HL-60 (cell line): ENCODE measurements at regions not wholly inside any gene's neighbourhood (a gene's known extent, or its start where the extent isn't known, plus 50 kb on each side); places are given as distances from the start of the nearest gene placed in this dataset.

Experiments
- POLR2AphosphoS5 ChIP-seq: IDR thresholded peaks from 2 replicates; pipeline ENCODE4 v1.6.1; 2012; ENCODE audit warnings: low read depth
- TF ChIP-seq, protein P1 (sequence below): IDR thresholded peaks from one replicate; pipeline ENCODE4 v1.5.1; 2011; ENCODE audit warnings: low read length, control low read depth, inconsistent platforms; ENCODE audit not compliant: insufficient read depth
- TF ChIP-seq, protein P2 (sequence below): IDR thresholded peaks from 2 replicates; pipeline ENCODE4 v1.6.1; 2012; ENCODE audit warnings: low read depth; ENCODE audit not compliant: insufficient replicate concordance

DNA sequence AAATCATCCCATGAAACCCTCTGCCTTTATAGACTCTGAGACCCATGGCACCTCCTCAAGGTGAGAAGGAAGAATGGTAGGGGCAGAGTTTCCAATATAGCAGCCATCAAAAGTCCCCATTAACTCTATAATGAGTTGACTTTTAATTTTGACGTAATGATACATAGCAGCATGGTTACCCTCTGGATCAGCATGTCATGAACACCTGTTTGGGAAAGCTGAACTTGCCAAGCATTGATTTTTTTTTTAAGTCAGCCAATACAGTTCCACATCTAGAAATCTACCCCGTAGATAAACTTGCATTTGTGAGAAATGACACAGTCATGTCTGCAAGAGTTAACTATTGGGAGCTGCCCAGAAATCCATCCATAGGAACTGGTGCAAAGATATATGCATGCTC, 191.8 kb downstream of the TMEM114 start:
- TF ChIP-seq, protein P1, sequence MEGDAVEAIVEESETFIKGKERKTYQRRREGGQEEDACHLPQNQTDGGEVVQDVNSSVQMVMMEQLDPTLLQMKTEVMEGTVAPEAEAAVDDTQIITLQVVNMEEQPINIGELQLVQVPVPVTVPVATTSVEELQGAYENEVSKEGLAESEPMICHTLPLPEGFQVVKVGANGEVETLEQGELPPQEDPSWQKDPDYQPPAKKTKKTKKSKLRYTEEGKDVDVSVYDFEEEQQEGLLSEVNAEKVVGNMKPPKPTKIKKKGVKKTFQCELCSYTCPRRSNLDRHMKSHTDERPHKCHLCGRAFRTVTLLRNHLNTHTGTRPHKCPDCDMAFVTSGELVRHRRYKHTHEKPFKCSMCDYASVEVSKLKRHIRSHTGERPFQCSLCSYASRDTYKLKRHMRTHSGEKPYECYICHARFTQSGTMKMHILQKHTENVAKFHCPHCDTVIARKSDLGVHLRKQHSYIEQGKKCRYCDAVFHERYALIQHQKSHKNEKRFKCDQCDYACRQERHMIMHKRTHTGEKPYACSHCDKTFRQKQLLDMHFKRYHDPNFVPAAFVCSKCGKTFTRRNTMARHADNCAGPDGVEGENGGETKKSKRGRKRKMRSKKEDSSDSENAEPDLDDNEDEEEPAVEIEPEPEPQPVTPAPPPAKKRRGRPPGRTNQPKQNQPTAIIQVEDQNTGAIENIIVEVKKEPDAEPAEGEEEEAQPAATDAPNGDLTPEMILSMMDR, result no peak
- no peak for TF ChIP-seq POLR2AphosphoS5
- TF ChIP-seq, protein P2, sequence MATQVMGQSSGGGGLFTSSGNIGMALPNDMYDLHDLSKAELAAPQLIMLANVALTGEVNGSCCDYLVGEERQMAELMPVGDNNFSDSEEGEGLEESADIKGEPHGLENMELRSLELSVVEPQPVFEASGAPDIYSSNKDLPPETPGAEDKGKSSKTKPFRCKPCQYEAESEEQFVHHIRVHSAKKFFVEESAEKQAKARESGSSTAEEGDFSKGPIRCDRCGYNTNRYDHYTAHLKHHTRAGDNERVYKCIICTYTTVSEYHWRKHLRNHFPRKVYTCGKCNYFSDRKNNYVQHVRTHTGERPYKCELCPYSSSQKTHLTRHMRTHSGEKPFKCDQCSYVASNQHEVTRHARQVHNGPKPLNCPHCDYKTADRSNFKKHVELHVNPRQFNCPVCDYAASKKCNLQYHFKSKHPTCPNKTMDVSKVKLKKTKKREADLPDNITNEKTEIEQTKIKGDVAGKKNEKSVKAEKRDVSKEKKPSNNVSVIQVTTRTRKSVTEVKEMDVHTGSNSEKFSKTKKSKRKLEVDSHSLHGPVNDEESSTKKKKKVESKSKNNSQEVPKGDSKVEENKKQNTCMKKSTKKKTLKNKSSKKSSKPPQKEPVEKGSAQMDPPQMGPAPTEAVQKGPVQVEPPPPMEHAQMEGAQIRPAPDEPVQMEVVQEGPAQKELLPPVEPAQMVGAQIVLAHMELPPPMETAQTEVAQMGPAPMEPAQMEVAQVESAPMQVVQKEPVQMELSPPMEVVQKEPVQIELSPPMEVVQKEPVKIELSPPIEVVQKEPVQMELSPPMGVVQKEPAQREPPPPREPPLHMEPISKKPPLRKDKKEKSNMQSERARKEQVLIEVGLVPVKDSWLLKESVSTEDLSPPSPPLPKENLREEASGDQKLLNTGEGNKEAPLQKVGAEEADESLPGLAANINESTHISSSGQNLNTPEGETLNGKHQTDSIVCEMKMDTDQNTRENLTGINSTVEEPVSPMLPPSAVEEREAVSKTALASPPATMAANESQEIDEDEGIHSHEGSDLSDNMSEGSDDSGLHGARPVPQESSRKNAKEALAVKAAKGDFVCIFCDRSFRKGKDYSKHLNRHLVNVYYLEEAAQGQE, result no peak
